ENCODE measurements at regions not wholly inside any gene's neighbourhood (a gene's known extent, or its start where the extent isn't known, plus 50 kb on each side); places are given as distances from the start of the nearest gene placed in this dataset.

DNA sequence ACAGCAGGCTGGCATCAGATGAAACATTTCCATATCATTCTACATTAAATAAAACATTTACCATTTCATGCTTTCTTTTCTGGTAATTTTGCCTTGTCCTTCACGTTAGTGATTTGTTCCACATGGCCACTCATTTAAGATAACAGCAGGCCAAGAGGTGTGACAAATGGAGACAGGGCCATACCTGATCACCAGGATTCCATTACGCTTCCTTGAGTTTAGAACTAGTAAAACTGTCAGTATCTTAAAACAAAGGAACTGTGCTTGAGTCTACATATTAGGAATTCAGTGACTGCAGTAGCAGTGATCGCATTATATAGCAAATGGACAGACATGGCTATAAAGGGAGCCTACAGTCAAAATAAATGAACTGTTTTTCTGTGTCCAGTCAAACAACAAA lies 155.1 kb upstream of the FSHR start:
- no peak for TF ChIP-seq POLR2AphosphoS5 (IDR thresholded peaks at IDR 0.05)
- TF ChIP-seq POLR2A (IDR thresholded peaks at IDR 0.05; ENCODE audit: low read depth): no peak
- TF ChIP-seq, protein P1, sequence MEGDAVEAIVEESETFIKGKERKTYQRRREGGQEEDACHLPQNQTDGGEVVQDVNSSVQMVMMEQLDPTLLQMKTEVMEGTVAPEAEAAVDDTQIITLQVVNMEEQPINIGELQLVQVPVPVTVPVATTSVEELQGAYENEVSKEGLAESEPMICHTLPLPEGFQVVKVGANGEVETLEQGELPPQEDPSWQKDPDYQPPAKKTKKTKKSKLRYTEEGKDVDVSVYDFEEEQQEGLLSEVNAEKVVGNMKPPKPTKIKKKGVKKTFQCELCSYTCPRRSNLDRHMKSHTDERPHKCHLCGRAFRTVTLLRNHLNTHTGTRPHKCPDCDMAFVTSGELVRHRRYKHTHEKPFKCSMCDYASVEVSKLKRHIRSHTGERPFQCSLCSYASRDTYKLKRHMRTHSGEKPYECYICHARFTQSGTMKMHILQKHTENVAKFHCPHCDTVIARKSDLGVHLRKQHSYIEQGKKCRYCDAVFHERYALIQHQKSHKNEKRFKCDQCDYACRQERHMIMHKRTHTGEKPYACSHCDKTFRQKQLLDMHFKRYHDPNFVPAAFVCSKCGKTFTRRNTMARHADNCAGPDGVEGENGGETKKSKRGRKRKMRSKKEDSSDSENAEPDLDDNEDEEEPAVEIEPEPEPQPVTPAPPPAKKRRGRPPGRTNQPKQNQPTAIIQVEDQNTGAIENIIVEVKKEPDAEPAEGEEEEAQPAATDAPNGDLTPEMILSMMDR (IDR thresholded peaks at IDR 0.05): no peak
- TF ChIP-seq EP300 (IDR thresholded peaks at IDR 0.05): no peak

Measured in esophagus muscularis mucosa (tissue), 4 donors.